Stimulated activated CD8-positive, alpha-beta memory T cell treated with anti-CD3 and anti-CD28 coated beads, Interleukin-7, amount 100 ng/mL, for 24 hours (primary cell): ENCODE measurements at regions not wholly inside any gene's neighbourhood (a gene's known extent, or its start where the extent isn't known, plus 50 kb on each side); places are given as distances from the start of the nearest gene placed in this dataset.

Experiments
- DNase-seq: peaks from one replicate; pipeline ENCODE4 v3.0.0-alpha.2; 2020; ENCODE audit warnings: low read depth

- no peak for DNase-seq
These were observed 54.9 kb upstream of the CARMIL1 start for GRCh38 chr6:25224242-25224641.

- DNase-seq: no peak
These were observed 51.3 kb upstream of the CARMIL1 start for GRCh38 chr6:25227854-25228253.
